Keratinocyte (primary cell): ENCODE measurements at regions not wholly inside any gene's neighbourhood (a gene's known extent, or its start where the extent isn't known, plus 50 kb on each side); places are given as distances from the start of the nearest gene placed in this dataset.

ENCODE experiments used
- DNase-seq: peaks from one replicate; pipeline ENCODE4 v3.0.0-alpha.2; 2011; ENCODE audit warnings: low read depth, missing footprints, low spot score
- FAIRE-seq: peaks from 2 replicates; lab custom pipeline; 2011; peaks lifted over from hg19 to GRCh38; lab: Jason Lieb, UNC
- H2AFZ ChIP-seq: 2 replicates; pipeline ENCODE4 v1.6.0; 2012; ENCODE audit warnings: low read length, control low read depth, inconsistent platforms; ENCODE audit not compliant: control insufficient read depth
- H3K27ac ChIP-seq: 2 replicates; pipeline ENCODE4 v1.5.1; 2011; ENCODE audit warnings: low read length; ENCODE audit not compliant: control insufficient read depth, insufficient read depth
- H3K27me3 ChIP-seq: 3 replicates; pipeline ENCODE4 v1.6.0; 2011; ENCODE audit warnings: low read length; ENCODE audit not compliant: control insufficient read depth, insufficient read depth; ENCODE audit errors: extremely low read depth
- H3K36me3 ChIP-seq, 2 experiments: 2 replicates in 1 of 2; 3 replicates in 1 of 2; pipeline ENCODE4 v1.5.1; 2011; ENCODE audit warnings: low read length in 2 of 2, mild to moderate bottlenecking in 1 of 2; ENCODE audit not compliant: control insufficient read depth in 2 of 2, insufficient read depth in 2 of 2; ENCODE audit errors: extremely low read depth in 1 of 2
- H3K4me1 ChIP-seq: 3 replicates; pipeline ENCODE4 v1.5.1; 2011; ENCODE audit warnings: low read length; ENCODE audit not compliant: control insufficient read depth, insufficient read depth; ENCODE audit errors: extremely low read depth
- H3K4me2 ChIP-seq: 3 replicates; pipeline ENCODE4 v1.6.0; 2011; ENCODE audit warnings: low read depth, low read length; ENCODE audit not compliant: control insufficient read depth, insufficient read depth; ENCODE audit errors: extremely low read depth
- H3K4me3 ChIP-seq, 3 experiments: fragments of 200-600 bp in 1 of 3; sonication (generic) in 1 of 3; 2 replicates in 2 of 3; 3 replicates in 1 of 3; pipeline ENCODE4 v1.5.1; 2011 to 2016; ENCODE audit warnings: low read length in 3 of 3, mild to moderate bottlenecking in 3 of 3, control low read depth in 2 of 3, inconsistent platforms in 1 of 3, low read depth in 1 of 3, mixed read lengths in 1 of 3, mixed run types in 1 of 3, moderate library complexity in 1 of 3; ENCODE audit not compliant: control insufficient read depth in 2 of 3, insufficient read depth in 2 of 3; ENCODE audit errors: extremely low read depth in 1 of 3
- H3K79me2 ChIP-seq: 2 replicates; pipeline ENCODE4 v1.6.0; 2012; ENCODE audit warnings: low read length; ENCODE audit not compliant: control insufficient read depth, insufficient read depth
- H3K9ac ChIP-seq: 3 replicates; pipeline ENCODE4 v1.6.0; 2011; ENCODE audit warnings: low read length; ENCODE audit not compliant: control insufficient read depth, insufficient read depth; ENCODE audit errors: extremely low read depth
- H3K9me1 ChIP-seq: 3 replicates; pipeline ENCODE4 v1.6.0; 2011; ENCODE audit warnings: low read length; ENCODE audit not compliant: control insufficient read depth, insufficient read depth; ENCODE audit errors: extremely low read depth
- H3K9me3 ChIP-seq: 2 replicates; pipeline ENCODE4 v1.5.1; 2012; ENCODE audit warnings: low read depth, low read length; ENCODE audit not compliant: control insufficient read depth
- H4K20me1 ChIP-seq: 3 replicates; pipeline ENCODE4 v1.6.0; 2011; ENCODE audit warnings: low read length; ENCODE audit not compliant: control insufficient read depth, insufficient read depth; ENCODE audit errors: extremely low read depth
- EZH2 ChIP-seq: IDR thresholded peaks from one replicate; pipeline ENCODE4 v1.6.1; 2012; ENCODE audit warnings: inconsistent platforms, mild to moderate bottlenecking, low read length, moderate library complexity
- dilution Hi-C: fragments of 300-500 bp; cut with MboI; formaldehyde crosslinking; loops from one replicate; pipeline ENCODE4 v1.7.0; 2020; ENCODE audit warnings: low sequenced_read_pairs; ENCODE audit not compliant: extremely low pct_ligation_motif_present
- TF ChIP-seq, protein P1 (sequence below), 3 experiments: IDR thresholded peaks in 1 of 3; conservative IDR thresholded peaks in 1 of 3; optimal IDR thresholded peaks in 1 of 3; 2 replicates in 2 of 3; 3 replicates in 1 of 3; pipeline versions ENCODE3 to v1.5.1; 2011; ENCODE audit warnings: low read length in 3 of 3, mild to moderate bottlenecking in 3 of 3, moderate library complexity in 2 of 3, control low read depth in 1 of 3, inconsistent platforms in 1 of 3; ENCODE audit not compliant: insufficient read depth in 2 of 3; ENCODE audit errors: extremely low read depth in 1 of 3

DNA sequence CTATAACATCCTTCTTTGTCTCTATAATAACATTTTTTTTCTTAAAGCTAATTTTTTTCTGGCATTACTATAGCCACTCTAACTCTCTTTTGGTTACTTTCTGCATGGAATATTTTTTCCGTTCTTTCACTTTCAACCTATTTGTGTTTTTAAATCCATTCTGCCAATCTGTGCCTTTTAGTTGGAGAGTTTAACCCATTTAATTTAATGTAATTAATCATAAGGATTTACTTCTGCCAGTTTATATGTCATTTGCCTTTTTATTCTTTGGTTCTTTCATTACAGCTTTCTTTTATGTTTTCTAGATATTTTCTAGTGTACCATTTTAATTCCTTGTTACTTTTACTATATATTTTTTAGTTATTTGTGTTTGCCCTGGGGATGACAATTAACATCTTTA lies 78.6 kb downstream of the TMEM270 start:
- dilution Hi-C loops = no loop called here
- DNase-seq = no peak

DNA sequence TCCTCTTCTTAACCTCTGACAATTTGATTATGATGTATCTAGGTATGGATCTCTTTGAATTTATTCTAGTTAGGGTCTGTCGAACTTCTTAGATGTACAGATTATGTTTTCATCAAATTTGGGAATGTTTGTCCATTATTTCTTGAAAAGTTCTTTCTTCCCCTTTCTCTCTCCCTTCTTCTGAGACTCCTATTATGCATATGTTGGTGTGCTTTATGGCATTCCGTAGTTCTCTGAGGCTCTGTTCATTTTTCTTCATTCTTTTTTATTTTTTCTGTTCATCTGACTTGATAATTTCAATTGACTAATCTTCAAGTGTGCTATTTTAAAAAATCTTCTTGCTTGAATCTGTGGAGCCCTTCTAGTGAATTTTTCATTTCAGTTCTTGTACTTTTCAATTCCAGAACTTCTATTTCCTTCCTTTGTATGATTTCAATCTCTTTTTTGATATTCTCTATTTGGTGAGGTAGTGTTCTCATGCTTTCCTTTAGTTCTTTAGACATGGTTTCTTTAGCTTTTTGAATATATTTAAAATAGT lies 79.8 kb downstream of the TMEM270 start:
- no peak overlapping the region for H2AFZ ChIP-seq
- TF ChIP-seq, protein P1, sequence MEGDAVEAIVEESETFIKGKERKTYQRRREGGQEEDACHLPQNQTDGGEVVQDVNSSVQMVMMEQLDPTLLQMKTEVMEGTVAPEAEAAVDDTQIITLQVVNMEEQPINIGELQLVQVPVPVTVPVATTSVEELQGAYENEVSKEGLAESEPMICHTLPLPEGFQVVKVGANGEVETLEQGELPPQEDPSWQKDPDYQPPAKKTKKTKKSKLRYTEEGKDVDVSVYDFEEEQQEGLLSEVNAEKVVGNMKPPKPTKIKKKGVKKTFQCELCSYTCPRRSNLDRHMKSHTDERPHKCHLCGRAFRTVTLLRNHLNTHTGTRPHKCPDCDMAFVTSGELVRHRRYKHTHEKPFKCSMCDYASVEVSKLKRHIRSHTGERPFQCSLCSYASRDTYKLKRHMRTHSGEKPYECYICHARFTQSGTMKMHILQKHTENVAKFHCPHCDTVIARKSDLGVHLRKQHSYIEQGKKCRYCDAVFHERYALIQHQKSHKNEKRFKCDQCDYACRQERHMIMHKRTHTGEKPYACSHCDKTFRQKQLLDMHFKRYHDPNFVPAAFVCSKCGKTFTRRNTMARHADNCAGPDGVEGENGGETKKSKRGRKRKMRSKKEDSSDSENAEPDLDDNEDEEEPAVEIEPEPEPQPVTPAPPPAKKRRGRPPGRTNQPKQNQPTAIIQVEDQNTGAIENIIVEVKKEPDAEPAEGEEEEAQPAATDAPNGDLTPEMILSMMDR (optimal IDR thresholded peaks at IDR 0.05 in 1 of 3, IDR thresholded peaks at IDR 0.05 in 1 of 3, conservative IDR thresholded peaks at IDR 0.05 in 1 of 3; ENCODE audit: extremely low read depth in 1 of 3, insufficient read depth in 2 of 3, low read length in 3 of 3) = no peak
- TF ChIP-seq EZH2 = no peak
- DNase-seq (no peak), FAIRE-seq (no peak)
- H3K9ac ChIP-seq = no peak overlapping the region
- H3K4me3 ChIP-seq = no peak overlapping the region
- no peak overlapping the region for H3K27ac ChIP-seq
- no peaks in the 10 kb centered on the region for H4K20me1 ChIP-seq
- H3K79me2 ChIP-seq = no peaks in the 10 kb centered on the region
- no peaks in the 10 kb centered on the region for H3K27me3 ChIP-seq
- H3K4me1 ChIP-seq = peaks cover 3% of the 10 kb centered on the region
- no peak overlapping the region for H3K4me2 ChIP-seq
- dilution Hi-C loops = no loop called here
- H3K9me1 ChIP-seq = no peaks in the 10 kb centered on the region
- peaks cover 2% of the 10 kb centered on the region for H3K9me3 ChIP-seq
- H3K36me3 ChIP-seq = no peaks in the 10 kb centered on the region

More for the DNA sequence above, 78.6 kb downstream of the TMEM270 start:
- H3K4me3 ChIP-seq = no peak overlapping the region
- no peaks in the 10 kb centered on the region for H4K20me1 ChIP-seq
- H3K79me2 ChIP-seq = no peaks in the 10 kb centered on the region
- H3K9ac ChIP-seq = no peak overlapping the region
- H3K27ac ChIP-seq = no peak overlapping the region
- H2AFZ ChIP-seq = no peak overlapping the region
- H3K9me3 ChIP-seq = no peaks in the 10 kb centered on the region
- no peak for FAIRE-seq
- H3K4me2 ChIP-seq = no peak overlapping the region
- H3K27me3 ChIP-seq = no peaks in the 10 kb centered on the region
- TF ChIP-seq EZH2 = no peak
- TF ChIP-seq, protein P1 (optimal IDR thresholded peaks at IDR 0.05 in 1 of 3, IDR thresholded peaks at IDR 0.05 in 1 of 3, conservative IDR thresholded peaks at IDR 0.05 in 1 of 3; ENCODE audit: extremely low read depth in 1 of 3, insufficient read depth in 2 of 3, low read length in 3 of 3) = no peak
- H3K9me1 ChIP-seq = no peaks in the 10 kb centered on the region
- H3K36me3 ChIP-seq = no peaks in the 10 kb centered on the region
- peaks cover 3% of the 10 kb centered on the region for H3K4me1 ChIP-seq
